Large intestine (tissue), 3 donors: ENCODE measurements at regions not wholly inside any gene's neighbourhood (a gene's known extent, or its start where the extent isn't known, plus 50 kb on each side); places are given as distances from the start of the nearest gene placed in this dataset.

ENCODE experiments used
- DNase-seq, 2 donors: peaks; one replicate each; pipeline versions ENCODE4 v3.0.0 to v3.0.0-alpha.2; 2013
- H3K27ac ChIP-seq: one replicate; pipeline ENCODE4 v1.5.1; 2013; ENCODE audit warnings: low read length
- H3K27me3 ChIP-seq: 2 replicates; pipeline ENCODE4 v1.6.1; 2013; ENCODE audit warnings: low read length; ENCODE audit not compliant: control insufficient read depth, insufficient read depth
- H3K36me3 ChIP-seq: 2 replicates; pipeline ENCODE4 v1.6.1; 2013; ENCODE audit warnings: low read length; ENCODE audit not compliant: control insufficient read depth, insufficient read depth
- H3K4me1 ChIP-seq: one replicate; pipeline ENCODE4 v1.6.1; 2013; ENCODE audit warnings: low read length; ENCODE audit not compliant: control insufficient read depth, insufficient read depth
- H3K4me3 ChIP-seq: one replicate; pipeline ENCODE4 v1.5.1; 2013; ENCODE audit warnings: low read length
- H3K9me3 ChIP-seq: one replicate; pipeline ENCODE4 v1.6.1; 2013; ENCODE audit warnings: mild to moderate bottlenecking, low read depth, low read length, moderate library complexity; ENCODE audit not compliant: control insufficient read depth
- WGBS: methylation state at CpG from one replicate; pipeline ENCODE4 v1.1.5; 2013; ENCODE audit warnings: low lambda C conversion rate; ENCODE audit not compliant: insufficient coverage; 5-methylcytosine and 5-hydroxymethylcytosine counted together

- Histone ChIP-seq H3K27me3 (no peaks in the 10 kb centered on the region), H3K9me3 (peaks cover 15% of the 10 kb centered on the region), H3K4me1 (no peaks in the 10 kb centered on the region), H3K4me3 (no peak overlapping the region), H3K27ac (no peak overlapping the region), H3K36me3 (no peaks in the 10 kb centered on the region)
- no peak for DNase-seq
- WGBS = no CpG with 5 or more reads among the region's 2 CpGs
Measured at GRCh38 chr11:15526859-15527450, 412.2 kb downstream of the INSC start.

- Histone ChIP-seq H3K27me3 (no peaks in the 10 kb centered on the region), H3K4me1 (no peaks in the 10 kb centered on the region), H3K27ac (no peak overlapping the region), H3K36me3 (no peaks in the 10 kb centered on the region), H3K4me3 (no peak overlapping the region), H3K9me3 (peaks cover 4% of the 10 kb centered on the region)
- no peak for DNase-seq
- 90% methylated on average over 2 of the region's 4 CpGs for WGBS
Measured at GRCh38 chr11:15532432-15532831, 417.7 kb downstream of the INSC start.

- Histone ChIP-seq H3K9me3 (no peaks in the 10 kb centered on the region), H3K36me3 (no peaks in the 10 kb centered on the region), H3K4me1 (no peaks in the 10 kb centered on the region), H3K27me3 (no peaks in the 10 kb centered on the region), H3K27ac (no peak overlapping the region), H3K4me3 (no peak overlapping the region)
- no CpG with 5 or more reads among the region's 2 CpGs for WGBS
- no peak for DNase-seq
Measured at GRCh38 chr11:15534266-15534665, 419.5 kb downstream of the INSC start.

- Histone ChIP-seq H3K4me3 (no peak overlapping the region), H3K27me3 (no peaks in the 10 kb centered on the region), H3K9me3 (no peaks in the 10 kb centered on the region), H3K4me1 (no peaks in the 10 kb centered on the region), H3K27ac (no peak overlapping the region), H3K36me3 (no peaks in the 10 kb centered on the region)
- WGBS = 100% methylated on average over 2 of the region's 7 CpGs
- DNase-seq = no peak
Measured at GRCh38 chr11:15535414-15535813, 420.7 kb downstream of the INSC start.

GRCh38 chr11:15536438-15536837, 421.7 kb downstream of the INSC start:
- no CpG with 5 or more reads among the region's 2 CpGs for WGBS
- no peak for DNase-seq
- H3K27ac ChIP-seq = no peak overlapping the region

GRCh38 chr11:15539645-15540044, 424.9 kb downstream of the INSC start:
- no CpG with 5 or more reads among the region's 4 CpGs for WGBS
- no peaks in the 10 kb centered on the region for H3K4me1 ChIP-seq
- no peaks in the 10 kb centered on the region for H3K36me3 ChIP-seq
- H3K4me3 ChIP-seq = no peak overlapping the region
- no peak overlapping the region for H3K27ac ChIP-seq
- H3K9me3 ChIP-seq = no peaks in the 10 kb centered on the region
- DNase-seq = no peak
- H3K27me3 ChIP-seq = no peaks in the 10 kb centered on the region

More at GRCh38 chr11:15536438-15536837, 421.7 kb downstream of the INSC start:
- H3K27me3 ChIP-seq = no peaks in the 10 kb centered on the region
- no peaks in the 10 kb centered on the region for H3K4me1 ChIP-seq
- H3K4me3 ChIP-seq = no peak overlapping the region
- no peaks in the 10 kb centered on the region for H3K9me3 ChIP-seq
- no peaks in the 10 kb centered on the region for H3K36me3 ChIP-seq

GRCh38 chr11:15541079-15541478, 426.4 kb downstream of the INSC start:
- H3K36me3 ChIP-seq = no peaks in the 10 kb centered on the region
- H3K27me3 ChIP-seq = no peaks in the 10 kb centered on the region
- DNase-seq = no peak
- H3K4me1 ChIP-seq = no peaks in the 10 kb centered on the region
- WGBS = 86% methylated on average over 1 of the region's 3 CpGs
- no peaks in the 10 kb centered on the region for H3K9me3 ChIP-seq
- no peak overlapping the region for H3K4me3 ChIP-seq
- no peak overlapping the region for H3K27ac ChIP-seq

- Histone ChIP-seq H3K9me3 (no peaks in the 10 kb centered on the region), H3K4me1 (no peaks in the 10 kb centered on the region), H3K27me3 (no peaks in the 10 kb centered on the region), H3K36me3 (no peaks in the 10 kb centered on the region), H3K4me3 (no peak overlapping the region), H3K27ac (no peak overlapping the region)
- no CpG with 5 or more reads among the region's 5 CpGs for WGBS
- no peak for DNase-seq
Measured at GRCh38 chr11:15544353-15544752, 429.6 kb downstream of the INSC start.

GRCh38 chr11:15547685-15548084, 433.0 kb downstream of the INSC start:
- no peaks in the 10 kb centered on the region for H3K4me1 ChIP-seq
- WGBS = no CpG with 5 or more reads among the region's 3 CpGs
- DNase-seq = no peak
- no peak overlapping the region for H3K4me3 ChIP-seq
- H3K9me3 ChIP-seq = no peaks in the 10 kb centered on the region
- no peak overlapping the region for H3K27ac ChIP-seq
- no peaks in the 10 kb centered on the region for H3K27me3 ChIP-seq
- H3K36me3 ChIP-seq = no peaks in the 10 kb centered on the region

GRCh38 chr11:15551901-15552851, 437.5 kb downstream of the INSC start:
- H3K4me3 ChIP-seq = no peak overlapping the region
- WGBS = no CpG with 5 or more reads among the region's 4 CpGs
- DNase-seq = no peak
- no peaks in the 10 kb centered on the region for H3K36me3 ChIP-seq
- no peaks in the 10 kb centered on the region for H3K4me1 ChIP-seq
- no peak overlapping the region for H3K27ac ChIP-seq
- no peaks in the 10 kb centered on the region for H3K9me3 ChIP-seq
- H3K27me3 ChIP-seq = no peaks in the 10 kb centered on the region
